Endodermal cell (in vitro differentiated cells): ENCODE measurements at regions not wholly inside any gene's neighbourhood (a gene's known extent, or its start where the extent isn't known, plus 50 kb on each side); places are given as distances from the start of the nearest gene placed in this dataset.
"Not testable (repeated sequence)": the region's sequence is repeated elsewhere in the genome, so short reads cannot be mapped to it uniquely, and the experiment has no call there.

Experiments
- DNase-seq: peaks from one replicate; pipeline ENCODE4 v3.0.0-alpha.2; 2017
- H3K27ac ChIP-seq: 2 replicates; pipeline ENCODE4 v1.5.1; 2013; ENCODE audit warnings: mild to moderate bottlenecking, low read depth, low read length, moderate library complexity
- H3K27me3 ChIP-seq: 2 replicates; pipeline ENCODE4 v1.6.1; 2013; ENCODE audit warnings: mild to moderate bottlenecking, low read length, moderate library complexity; ENCODE audit not compliant: insufficient read depth, control insufficient read depth, poor library complexity, severe bottlenecking
- H3K36me3 ChIP-seq: 2 replicates; pipeline ENCODE4 v1.7.0; 2013; ENCODE audit warnings: mild to moderate bottlenecking, low read length, moderate library complexity; ENCODE audit not compliant: control insufficient read depth, insufficient read depth
- H3K4me1 ChIP-seq: one replicate; pipeline ENCODE4 v1.7.0; 2013; ENCODE audit warnings: low read length; ENCODE audit not compliant: control insufficient read depth, insufficient read depth
- H3K4me3 ChIP-seq: 2 replicates; pipeline ENCODE4 v1.5.1; 2013; ENCODE audit warnings: mild to moderate bottlenecking, low read length, moderate library complexity
- H3K9ac ChIP-seq: 2 replicates; pipeline ENCODE4 v1.6.1; 2013; ENCODE audit warnings: mild to moderate bottlenecking, low read length, moderate library complexity; ENCODE audit not compliant: poor library complexity, severe bottlenecking; ENCODE audit errors: extremely low read depth
- H3K9me3 ChIP-seq: 2 replicates; pipeline ENCODE4 v1.6.1; 2013; ENCODE audit warnings: mild to moderate bottlenecking, low read length, moderate library complexity; ENCODE audit not compliant: control insufficient read depth
- H3K27ac Mint-ChIP-seq: 2 replicates; pipeline ENCODE4 v1.8.0; 2020; ENCODE audit warnings: mixed read lengths
- H3K27me3 Mint-ChIP-seq: 2 replicates; pipeline ENCODE4 v1.8.0; 2021; ENCODE audit warnings: mild to moderate bottlenecking, mixed read lengths; ENCODE audit not compliant: insufficient read depth
- H3K36me3 Mint-ChIP-seq: 2 replicates; pipeline ENCODE4 v1.8.0; 2020; ENCODE audit warnings: low read depth, mixed read lengths
- H3K4me1 Mint-ChIP-seq: 2 replicates; pipeline ENCODE4 v1.8.0; 2020; ENCODE audit warnings: mixed read lengths
- H3K4me3 Mint-ChIP-seq: 2 replicates; pipeline ENCODE4 v1.8.0; 2020; ENCODE audit warnings: mild to moderate bottlenecking, moderate library complexity, mixed read lengths
- H3K9me3 Mint-ChIP-seq: 2 replicates; pipeline ENCODE4 v1.8.0; 2020; ENCODE audit warnings: mild to moderate bottlenecking, mixed read lengths
- WGBS, 2 experiments: methylation state at CpG; one replicate each; pipeline versions ENCODE4 v1.1.5 to v1.1.7; 2013; ENCODE audit warnings: missing lambda C conversion rate in 2 of 2, mixed read lengths in 1 of 2; ENCODE audit not compliant: insufficient coverage in 1 of 2, insufficient read length in 1 of 2; 5-methylcytosine and 5-hydroxymethylcytosine counted together
- TF ChIP-seq, protein P1 (sequence below): fragments of 200-600 bp; sonication (generic); conservative IDR thresholded peaks from 2 replicates; pipeline ENCODE4 v1.5.0; 2021; ENCODE audit warnings: antibody characterized with exemption, mild to moderate bottlenecking

DNA sequence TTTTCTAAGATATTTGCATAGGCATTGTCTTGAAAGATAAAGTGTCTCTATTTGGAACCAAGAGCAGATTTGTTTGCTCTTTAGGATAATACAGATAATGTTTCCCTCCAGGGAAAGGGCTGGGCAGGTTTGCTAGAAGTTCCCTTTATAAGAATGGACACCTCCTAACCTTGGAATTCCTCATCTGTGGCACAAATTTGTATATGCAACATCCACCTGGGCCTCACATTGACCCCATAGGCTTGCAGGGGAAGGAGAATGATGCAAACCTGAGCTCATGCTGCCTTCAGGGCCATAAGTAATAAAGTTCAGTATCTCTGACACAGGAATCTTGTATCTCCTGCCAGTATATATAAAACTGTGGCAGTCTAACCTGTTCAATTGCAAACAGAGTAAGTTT lies 508.4 kb upstream of the MIR17HG start:
- H3K27me3 ChIP-seq, result peaks cover 10% of the 10 kb centered on the region
- no peaks in the 10 kb centered on the region for H3K9me3 ChIP-seq
- Mint-ChIP-seq H3K27ac (no peak overlapping the region), H3K27me3 (peaks cover 42% of the 10 kb centered on the region), H3K4me3 (no peak overlapping the region), H3K36me3 (peaks cover 23% of the 10 kb centered on the region), H3K9me3 (peaks cover 12% of the 10 kb centered on the region), H3K4me1 (peaks cover 16% of the 10 kb centered on the region)
- H3K27ac ChIP-seq, result no peak overlapping the region
- no peaks in the 10 kb centered on the region for H3K4me1 ChIP-seq
- TF ChIP-seq, protein P1, sequence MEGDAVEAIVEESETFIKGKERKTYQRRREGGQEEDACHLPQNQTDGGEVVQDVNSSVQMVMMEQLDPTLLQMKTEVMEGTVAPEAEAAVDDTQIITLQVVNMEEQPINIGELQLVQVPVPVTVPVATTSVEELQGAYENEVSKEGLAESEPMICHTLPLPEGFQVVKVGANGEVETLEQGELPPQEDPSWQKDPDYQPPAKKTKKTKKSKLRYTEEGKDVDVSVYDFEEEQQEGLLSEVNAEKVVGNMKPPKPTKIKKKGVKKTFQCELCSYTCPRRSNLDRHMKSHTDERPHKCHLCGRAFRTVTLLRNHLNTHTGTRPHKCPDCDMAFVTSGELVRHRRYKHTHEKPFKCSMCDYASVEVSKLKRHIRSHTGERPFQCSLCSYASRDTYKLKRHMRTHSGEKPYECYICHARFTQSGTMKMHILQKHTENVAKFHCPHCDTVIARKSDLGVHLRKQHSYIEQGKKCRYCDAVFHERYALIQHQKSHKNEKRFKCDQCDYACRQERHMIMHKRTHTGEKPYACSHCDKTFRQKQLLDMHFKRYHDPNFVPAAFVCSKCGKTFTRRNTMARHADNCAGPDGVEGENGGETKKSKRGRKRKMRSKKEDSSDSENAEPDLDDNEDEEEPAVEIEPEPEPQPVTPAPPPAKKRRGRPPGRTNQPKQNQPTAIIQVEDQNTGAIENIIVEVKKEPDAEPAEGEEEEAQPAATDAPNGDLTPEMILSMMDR, result no peak
- H3K4me3 ChIP-seq, result peak overlapping the region; percentile 32
- H3K36me3 ChIP-seq, result no peaks in the 10 kb centered on the region
- DNase-seq, result no peak
- no peak overlapping the region for H3K9ac ChIP-seq

DNA sequence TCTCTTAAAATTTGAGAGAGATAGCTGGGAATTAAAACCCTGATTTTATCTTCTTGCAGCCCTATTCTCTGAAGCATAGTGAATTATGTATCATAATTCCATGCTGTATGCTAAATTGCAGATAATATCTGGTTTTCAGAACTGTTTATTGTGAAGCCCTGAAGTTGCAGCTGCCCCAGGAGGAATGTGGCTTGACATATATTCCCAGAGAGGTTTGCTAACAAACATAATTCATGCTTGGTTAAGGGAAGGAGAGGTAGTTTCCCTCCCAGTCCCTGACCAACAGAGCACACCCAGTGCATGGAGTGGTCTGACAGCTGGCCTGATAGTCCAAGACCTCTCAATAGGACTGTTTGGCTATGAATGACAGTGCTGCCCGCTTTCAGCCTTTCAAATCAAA lies 500.6 kb upstream of the MIR17HG start:
- Histone ChIP-seq H3K9me3 (no peaks in the 10 kb centered on the region), H3K27me3 (no peaks in the 10 kb centered on the region), H3K4me1 (no peaks in the 10 kb centered on the region), H3K36me3 (peaks cover 3% of the 10 kb centered on the region), H3K9ac (no peak overlapping the region), H3K4me3 (peak overlapping the region; percentile 1), H3K27ac (no peak overlapping the region)
- Mint-ChIP-seq H3K27me3 (peaks cover 8% of the 10 kb centered on the region), H3K36me3 (peaks cover 10% of the 10 kb centered on the region), H3K27ac (no peak overlapping the region), H3K4me1 (peaks cover 52% of the 10 kb centered on the region), H3K4me3 (no peak overlapping the region), H3K9me3 (peaks cover 8% of the 10 kb centered on the region)
- no peak for DNase-seq
- TF ChIP-seq, protein P1, result no peak
- 67 to 80% methylated on average over 1 of the region's 1 CpG for WGBS, 2 experiments

DNA sequence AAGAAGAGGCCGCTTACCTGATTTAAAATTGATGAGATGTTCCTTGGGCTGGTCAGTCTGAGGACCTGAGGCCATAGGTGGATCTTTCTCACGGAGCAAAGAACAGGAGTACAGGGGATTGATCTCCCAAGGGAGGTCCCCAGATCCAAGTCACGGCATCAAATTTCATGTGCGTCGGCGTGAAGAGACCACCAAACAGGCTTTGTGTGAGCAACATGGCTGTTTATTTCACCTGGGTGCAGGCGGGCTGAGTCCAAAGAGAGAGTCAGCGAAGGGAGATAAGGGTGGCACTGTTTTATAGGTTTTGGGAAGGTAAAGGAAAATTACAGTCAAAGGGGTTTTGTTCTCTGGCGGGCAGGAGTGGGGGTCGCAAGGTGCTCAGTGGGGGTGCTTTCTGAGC lies 493.8 kb upstream of the MIR17HG start:
- not testable (repeated sequence) for DNase-seq, H3K9ac ChIP-seq, H3K9me3 Mint-ChIP-seq, H3K27me3 Mint-ChIP-seq, H3K36me3 Mint-ChIP-seq, H3K9me3 ChIP-seq, H3K27ac ChIP-seq, H3K36me3 ChIP-seq, H3K27me3 ChIP-seq, H3K4me3 ChIP-seq, H3K4me1 ChIP-seq
- Mint-ChIP-seq H3K4me3 (peak overlapping the region; percentile 73), H3K4me1 (peaks cover 44% of the 10 kb centered on the region), H3K27ac (peak overlapping the region; percentile 95)
- 80 to 81% methylated on average over 7 to 10 of the region's 10 CpGs for WGBS, 2 experiments

DNA sequence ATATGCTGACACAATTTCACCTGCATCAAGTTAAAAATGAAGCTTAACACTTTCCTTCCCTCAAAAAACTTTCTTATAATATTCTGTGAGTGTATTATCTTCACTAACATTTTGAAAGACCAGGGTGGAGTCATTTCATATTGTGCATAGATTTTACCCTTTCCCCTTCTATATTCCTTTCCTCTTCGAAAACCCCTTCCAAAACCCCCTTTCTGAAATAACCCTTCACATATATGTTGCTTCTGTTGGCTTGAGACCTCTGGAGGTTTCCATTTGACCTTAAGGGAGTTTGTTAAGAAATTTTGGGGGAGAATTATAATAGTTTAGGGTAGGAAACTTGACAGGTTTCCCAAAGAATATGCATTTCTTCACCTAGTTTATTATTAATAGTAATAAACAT lies 489.6 kb upstream of the MIR17HG start:
- DNase-seq, result no peak
- WGBS, 2 experiments, result 50% methylated on average over 1 of the region's 1 CpG; no CpG with 5 or more reads in 1 of the 2 experiments
- peaks cover 17% of the 10 kb centered on the region for H3K4me1 Mint-ChIP-seq
- H3K36me3 ChIP-seq, result no peaks in the 10 kb centered on the region
- no peak overlapping the region for H3K4me3 Mint-ChIP-seq
- no peak overlapping the region for H3K27ac ChIP-seq
- no peaks in the 10 kb centered on the region for H3K4me1 ChIP-seq
- no peak overlapping the region for H3K4me3 ChIP-seq
- no peak overlapping the region for H3K27ac Mint-ChIP-seq
- no peaks in the 10 kb centered on the region for H3K9me3 ChIP-seq
- no peak overlapping the region for H3K9ac ChIP-seq
- H3K9me3 Mint-ChIP-seq, result no peaks in the 10 kb centered on the region
- TF ChIP-seq, protein P1, result no peak
- H3K27me3 Mint-ChIP-seq, result no peaks in the 10 kb centered on the region
- H3K36me3 Mint-ChIP-seq, result no peaks in the 10 kb centered on the region
- no peaks in the 10 kb centered on the region for H3K27me3 ChIP-seq
